Transverse colon (tissue), 3 donors: ENCODE measurements at regions not wholly inside any gene's neighbourhood (a gene's known extent, or its start where the extent isn't known, plus 50 kb on each side); places are given as distances from the start of the nearest gene placed in this dataset.

ENCODE experiments used
- POLR2A ChIP-seq: fragments of 450-650 bp; IDR thresholded peaks from one replicate; pipeline ENCODE4 v1.6.1; 2016; ENCODE audit warnings: antibody characterized with exemption, mild to moderate bottlenecking, moderate library complexity
- TF ChIP-seq, protein P1 (sequence below), 5 experiments: fragments of 200-600 bp in 3 of 5; fragments of 450-650 bp in 2 of 5; sonication (generic) in 3 of 5; IDR thresholded peaks; 1 replicate in 2 of 5; 2 replicates in 3 of 5; pipeline ENCODE4 v1.5.1; 2016 to 2017; ENCODE audit warnings: antibody characterized with exemption in 5 of 5, inconsistent platforms in 3 of 5, mild to moderate bottlenecking in 2 of 5, moderate library complexity in 1 of 5

GRCh38 chr10:78426181-78426580, 392.5 kb downstream of the RPS24 start:
- TF ChIP-seq, protein P1, sequence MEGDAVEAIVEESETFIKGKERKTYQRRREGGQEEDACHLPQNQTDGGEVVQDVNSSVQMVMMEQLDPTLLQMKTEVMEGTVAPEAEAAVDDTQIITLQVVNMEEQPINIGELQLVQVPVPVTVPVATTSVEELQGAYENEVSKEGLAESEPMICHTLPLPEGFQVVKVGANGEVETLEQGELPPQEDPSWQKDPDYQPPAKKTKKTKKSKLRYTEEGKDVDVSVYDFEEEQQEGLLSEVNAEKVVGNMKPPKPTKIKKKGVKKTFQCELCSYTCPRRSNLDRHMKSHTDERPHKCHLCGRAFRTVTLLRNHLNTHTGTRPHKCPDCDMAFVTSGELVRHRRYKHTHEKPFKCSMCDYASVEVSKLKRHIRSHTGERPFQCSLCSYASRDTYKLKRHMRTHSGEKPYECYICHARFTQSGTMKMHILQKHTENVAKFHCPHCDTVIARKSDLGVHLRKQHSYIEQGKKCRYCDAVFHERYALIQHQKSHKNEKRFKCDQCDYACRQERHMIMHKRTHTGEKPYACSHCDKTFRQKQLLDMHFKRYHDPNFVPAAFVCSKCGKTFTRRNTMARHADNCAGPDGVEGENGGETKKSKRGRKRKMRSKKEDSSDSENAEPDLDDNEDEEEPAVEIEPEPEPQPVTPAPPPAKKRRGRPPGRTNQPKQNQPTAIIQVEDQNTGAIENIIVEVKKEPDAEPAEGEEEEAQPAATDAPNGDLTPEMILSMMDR (IDR thresholded peaks at IDR 0.05) = no peak
- TF ChIP-seq POLR2A = no peak
